ENCODE measurements at regions not wholly inside any gene's neighbourhood (a gene's known extent, or its start where the extent isn't known, plus 50 kb on each side); places are given as distances from the start of the nearest gene placed in this dataset.
"Not testable (repeated sequence)": the region's sequence is repeated elsewhere in the genome, so short reads cannot be mapped to it uniquely, and the experiment has no call there.

DNA sequence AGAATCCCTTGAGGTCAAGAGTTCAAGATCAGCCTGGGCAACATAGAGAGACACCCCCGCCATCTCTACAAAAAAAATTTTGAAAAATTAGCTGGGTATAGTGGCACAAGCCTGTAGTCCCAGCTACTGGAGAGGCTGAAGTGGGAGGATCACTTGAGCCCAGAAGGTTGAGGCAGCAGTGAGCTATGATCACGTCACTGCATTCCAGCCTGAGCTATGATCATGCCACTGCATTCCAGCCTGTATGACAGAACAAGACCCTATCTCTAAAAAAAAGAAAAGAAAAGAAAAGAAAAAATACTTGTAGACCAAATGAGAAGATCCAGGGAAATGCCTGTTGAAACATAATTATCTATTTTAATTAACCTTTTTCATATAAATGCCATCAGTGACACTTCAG is 93.8 kb upstream of the MDM1 start:
- no peak for DNase-seq

DNA sequence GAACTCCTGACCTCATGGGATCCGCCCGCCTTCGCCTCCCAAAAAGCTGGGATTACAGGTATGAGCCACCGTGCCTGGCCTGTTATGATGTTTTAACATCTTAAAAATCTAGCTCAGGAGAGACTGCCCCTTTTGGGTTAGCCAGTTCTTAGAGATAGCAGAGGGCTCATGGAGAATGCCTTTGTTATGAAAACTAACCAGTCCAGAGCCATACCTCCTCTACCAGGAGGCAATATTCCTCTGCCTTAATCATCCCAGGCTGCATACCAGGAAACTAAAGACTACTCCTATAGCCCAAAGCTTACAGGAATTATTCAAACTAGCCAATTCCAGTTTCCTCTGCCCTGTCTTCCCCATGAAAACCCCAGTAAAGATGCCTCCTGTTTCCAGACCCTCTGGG is 96.0 kb upstream of the MDM1 start:
- no peak for DNase-seq

DNA sequence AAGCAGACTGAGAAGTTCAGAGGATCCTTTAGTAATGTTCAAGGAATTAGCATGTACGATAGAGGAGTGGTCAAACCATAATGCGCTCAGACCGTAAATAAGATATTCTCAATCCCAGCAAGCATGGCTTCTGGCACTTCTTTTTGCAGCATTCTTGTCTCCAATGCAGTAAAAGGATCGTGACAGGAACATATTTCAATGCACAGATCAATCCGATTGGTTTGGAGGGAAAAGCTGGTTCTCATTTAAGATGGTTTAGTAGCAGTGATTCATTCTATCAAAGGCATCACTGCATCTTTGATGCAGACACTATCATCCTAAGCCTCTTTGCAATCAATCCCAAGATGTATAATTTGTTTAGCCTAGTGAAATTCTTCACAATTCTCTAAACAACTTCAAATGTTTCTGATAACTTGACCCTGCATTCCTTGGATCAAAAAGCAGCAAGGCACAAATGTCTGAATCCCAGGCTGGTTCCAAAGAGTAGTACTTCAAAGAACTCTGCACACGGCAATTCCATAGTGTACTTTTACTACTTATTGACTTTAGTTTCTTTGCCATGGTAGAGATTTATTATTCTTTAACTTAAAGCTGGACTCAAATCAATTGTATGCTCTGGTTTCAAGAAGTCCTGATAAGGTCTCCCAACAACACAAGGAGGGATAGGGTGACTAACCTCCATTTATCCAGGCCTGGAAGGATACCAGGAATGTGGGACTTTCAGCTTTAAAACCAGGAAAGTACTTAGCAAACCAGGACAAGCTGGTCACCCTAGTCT is 96.8 kb upstream of the MDM1 start:
- DNase-seq = no peak

DNA sequence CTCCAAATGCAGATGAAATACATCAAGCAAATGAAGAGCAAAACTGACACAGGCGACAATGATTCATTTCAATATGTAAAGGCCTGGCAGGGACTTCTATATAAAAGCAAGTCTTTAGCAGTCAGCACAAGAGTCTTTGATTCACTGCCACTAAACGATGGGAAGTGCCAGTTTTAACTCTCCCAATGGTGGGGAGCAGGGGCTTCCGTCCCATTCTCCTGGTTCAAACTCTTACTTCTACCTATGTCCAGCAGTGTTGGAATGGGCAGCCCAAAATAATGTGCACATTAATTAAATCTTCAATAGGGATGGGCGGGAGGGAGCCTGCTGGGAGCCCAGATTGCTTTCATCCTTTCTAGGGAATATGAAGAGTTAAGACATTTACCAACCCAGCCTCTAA is 97.5 kb upstream of the MDM1 start:
- no peak for DNase-seq

DNA sequence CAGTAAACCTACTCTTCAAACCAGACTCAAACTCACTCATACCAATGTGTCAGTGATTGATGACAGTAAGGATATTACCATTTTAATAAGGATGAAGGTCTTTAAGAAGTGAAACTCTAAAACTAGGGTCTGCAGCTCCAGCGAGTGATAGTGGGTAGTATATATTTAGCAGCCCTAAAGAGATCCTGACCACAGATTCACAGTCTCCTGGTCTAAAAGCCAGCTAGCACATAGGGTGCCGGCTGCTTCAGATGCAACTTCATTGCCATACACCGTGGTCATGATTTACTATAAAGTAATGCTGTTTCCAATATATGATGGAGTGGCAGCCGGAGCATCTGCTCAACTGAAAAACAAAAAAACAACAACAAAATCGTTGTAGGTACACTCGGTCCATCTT is 99.6 kb upstream of the MDM1 start:
- no peak for DNase-seq

DNA sequence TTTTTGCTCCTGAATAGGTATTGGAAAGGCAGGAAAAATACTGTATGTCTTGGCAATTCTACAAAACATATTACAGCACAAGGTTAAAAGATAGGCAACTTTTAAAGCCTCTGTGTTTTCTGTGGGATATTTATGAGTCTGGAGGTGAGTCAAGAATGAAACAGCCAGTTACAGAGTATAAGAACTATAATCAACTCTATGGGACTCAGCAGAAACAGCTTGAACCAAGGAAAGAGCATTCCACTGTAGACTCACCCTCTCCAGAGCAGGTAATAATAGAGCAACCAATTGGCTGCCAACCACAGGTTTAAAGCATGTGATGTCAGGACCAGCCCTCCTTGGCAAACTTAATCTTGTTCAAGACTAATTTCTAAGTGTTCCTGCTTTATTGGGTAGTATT is 100.5 kb upstream of the MDM1 start:
- no peak for DNase-seq

DNA sequence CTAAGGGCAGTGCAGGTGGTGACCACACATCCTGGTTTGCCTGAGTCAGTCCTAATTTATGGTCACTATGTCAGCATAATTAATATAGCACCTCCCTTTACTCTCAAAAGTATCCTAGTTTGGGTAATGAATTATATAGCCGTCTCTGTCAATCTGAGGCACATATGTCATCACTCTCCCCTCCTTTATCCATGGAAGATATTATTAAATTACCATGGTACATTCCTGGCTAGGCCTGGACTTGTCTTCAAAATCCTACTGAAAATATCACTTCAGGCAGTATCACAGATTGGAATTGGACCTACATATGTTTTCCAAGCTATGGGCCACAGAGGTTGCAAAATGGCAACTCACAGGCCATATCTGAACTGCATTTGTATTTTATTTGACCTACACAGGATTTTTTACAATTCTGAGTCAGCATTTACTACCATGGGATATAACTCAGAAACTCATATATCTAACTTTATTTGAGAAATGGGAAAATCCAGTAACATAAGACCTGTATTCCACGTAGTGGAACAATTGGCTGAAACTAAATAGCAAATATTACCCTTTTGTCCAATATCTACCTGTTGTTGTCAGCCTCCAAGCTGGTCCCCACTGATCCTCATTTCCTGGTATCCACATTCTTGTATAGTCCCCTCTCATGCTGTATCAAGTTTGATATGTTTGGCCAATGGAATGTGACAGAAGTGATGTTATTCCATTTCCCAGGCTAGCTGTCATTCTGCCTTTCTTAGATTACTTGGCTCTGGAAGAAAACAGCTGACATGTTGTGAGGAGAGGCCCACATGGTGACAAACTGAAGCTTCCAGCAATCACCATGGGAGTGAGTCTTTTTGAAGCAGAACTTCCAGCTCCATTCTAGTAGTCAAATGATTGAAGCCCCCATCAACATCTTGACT is 102.5 kb upstream of the MDM1 start:
- DNase-seq = no peak

DNA sequence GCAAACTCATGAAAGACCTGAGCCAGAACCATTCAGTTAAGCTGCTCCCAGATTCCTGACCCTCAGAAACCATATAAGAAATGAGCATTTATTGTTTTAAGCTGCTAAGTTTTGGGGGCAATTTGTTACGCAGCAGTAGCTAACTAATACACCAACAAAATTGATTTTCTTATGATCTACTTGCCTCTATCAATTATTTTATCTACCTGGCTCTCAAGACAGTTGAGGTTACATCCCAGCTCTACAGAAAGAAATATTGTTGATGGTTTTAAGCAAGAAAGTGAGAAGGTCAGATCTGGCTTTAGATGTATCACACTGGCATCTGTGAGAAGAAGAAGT is 103.1 kb upstream of the MDM1 start:
- DNase-seq = no peak

DNA sequence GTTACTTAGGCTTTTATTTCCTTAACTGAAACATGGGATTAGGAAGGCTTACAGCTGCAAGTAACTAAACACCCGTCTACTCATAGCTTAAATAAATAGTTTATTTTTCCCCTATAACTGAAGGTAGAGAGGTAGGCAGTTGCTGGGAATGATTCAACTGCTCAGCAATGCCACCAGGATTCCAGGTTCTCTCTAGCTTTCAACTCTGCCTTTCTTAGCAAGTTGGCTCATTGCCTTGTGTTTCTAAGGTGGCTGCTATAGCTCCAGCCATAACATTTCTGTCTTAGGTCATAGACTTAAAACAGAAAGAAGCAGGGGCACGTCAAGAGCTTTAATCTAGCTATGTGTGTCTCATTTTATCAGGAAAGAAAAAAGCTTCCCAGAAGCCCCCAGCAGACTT is 103.7 kb upstream of the MDM1 start:
- DNase-seq = no peak

DNA sequence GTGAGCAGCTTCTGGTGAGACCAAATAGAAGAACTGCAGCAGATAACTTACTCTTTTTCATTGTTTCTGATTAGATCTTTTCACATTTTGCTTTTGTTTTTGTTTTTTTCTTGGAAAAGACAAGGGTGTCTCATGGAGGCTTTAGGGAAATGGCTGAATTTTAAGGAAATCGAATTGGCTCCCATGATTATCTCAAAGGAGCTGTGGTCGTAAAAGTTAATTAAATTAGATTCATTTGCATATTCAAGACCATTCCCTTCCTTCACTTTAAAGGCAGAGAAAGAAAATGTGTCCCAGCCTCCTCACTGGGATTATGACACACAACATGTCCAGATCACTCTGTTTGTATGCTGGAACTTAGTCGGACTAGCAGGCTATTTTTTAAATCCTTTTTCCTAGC is 106.4 kb upstream of the MDM1 start:
- DNase-seq = no peak

DNA sequence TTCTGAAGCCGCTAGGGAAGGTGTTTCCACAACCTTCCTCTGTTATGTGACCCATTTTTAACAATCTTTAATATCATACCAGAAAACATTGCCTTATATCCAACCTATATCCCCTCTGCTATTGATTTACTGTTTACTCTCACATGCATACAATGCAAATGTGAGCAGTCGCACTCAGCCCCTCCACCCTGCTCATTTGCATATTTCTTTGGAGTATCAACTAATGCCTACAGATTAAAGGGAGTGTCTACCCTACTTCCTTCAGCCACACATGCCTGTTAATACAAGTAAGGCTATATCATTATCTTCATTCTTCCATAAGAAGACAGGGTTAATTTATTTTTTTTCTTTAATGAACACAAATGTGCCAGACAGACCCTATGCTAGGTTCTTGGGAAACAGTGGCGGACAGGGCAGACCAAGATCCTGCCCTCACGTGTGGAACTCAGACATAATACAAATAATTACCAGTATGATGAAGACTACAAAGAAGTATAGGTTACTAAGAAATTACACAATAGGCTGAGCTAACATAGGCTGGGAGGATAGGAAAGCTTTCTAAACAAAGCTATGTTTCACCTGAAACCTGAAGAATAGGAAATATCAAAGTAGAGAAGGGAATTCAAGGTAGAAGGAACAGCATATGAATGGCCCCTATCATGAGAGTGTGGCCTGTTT is 107.3 kb upstream of the MDM1 start:
- no peak for DNase-seq

DNA sequence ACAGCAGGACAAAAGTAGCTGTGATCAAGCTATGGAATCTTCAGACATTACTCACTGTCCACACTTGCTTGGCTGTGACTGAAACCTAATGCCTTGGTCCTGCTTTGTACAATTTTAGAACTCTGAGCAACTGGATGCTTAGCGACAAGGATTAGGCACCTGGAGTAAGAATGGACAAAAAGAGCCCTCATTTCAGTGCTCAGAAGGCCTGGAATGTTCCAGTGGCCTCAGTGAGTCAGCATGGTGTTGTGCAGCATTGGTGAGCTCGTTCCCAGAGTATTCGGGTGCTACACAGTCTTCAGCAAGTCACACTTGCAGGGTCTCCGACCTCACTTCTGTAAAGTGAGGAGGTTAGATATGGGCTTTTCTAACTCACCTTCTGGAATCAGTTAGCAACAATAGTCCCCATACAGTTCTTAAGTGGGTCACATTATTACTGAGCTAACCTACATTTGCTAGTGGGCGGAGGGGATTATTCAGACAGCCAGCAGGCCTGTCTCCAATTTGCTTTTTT is 108.0 kb upstream of the MDM1 start:
- no peak for DNase-seq

DNA sequence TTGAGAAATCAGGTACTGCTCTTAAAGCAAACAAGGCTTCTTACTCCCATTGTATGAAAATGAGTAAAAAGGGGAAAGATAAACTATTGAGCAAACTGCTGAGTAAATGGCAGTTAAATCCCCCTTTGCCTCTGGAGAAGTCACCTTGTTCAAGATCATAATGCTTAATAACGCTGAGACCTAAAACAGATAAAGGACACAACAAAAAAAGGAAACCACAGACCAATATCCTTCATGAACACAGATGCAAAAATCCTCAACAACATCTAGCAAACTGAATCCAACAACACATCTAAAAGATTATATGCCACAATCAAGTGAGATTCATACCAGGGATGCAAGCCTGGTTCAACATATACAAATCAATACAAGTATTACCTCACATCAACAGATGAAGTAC is 109.0 kb upstream of the MDM1 start:
- DNase-seq = no peak

DNA sequence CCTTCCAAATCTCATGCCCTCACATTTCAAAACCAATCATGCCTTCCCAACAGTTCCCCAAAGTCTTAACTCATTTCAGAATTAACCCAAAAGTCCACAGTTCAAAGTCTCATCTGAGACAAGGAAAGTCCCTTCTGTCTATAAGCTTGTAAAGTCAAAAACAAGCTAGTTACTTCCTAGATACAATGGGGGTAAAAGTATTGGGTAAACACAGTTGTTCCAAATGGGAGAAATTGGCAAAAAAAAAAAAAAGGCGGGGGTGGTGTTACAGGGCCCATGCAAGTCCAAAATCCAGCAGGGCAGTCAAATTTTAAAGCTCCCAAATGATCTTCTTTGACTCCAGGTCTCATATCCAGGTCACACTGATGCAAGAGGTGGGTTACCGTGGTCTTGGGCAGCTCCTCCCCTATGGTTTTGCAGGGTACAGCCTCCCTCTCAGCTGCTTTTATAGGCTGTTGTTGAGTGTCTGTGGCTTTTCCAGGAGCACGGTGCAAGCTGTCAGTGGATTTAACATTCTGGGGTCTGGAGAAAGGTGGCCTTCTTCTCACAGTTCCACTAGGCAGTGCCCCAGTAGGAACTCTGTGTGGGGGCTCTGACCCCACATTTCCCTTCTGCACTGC is 110.3 kb upstream of the MDM1 start:
- not testable (repeated sequence) for DNase-seq

DNA sequence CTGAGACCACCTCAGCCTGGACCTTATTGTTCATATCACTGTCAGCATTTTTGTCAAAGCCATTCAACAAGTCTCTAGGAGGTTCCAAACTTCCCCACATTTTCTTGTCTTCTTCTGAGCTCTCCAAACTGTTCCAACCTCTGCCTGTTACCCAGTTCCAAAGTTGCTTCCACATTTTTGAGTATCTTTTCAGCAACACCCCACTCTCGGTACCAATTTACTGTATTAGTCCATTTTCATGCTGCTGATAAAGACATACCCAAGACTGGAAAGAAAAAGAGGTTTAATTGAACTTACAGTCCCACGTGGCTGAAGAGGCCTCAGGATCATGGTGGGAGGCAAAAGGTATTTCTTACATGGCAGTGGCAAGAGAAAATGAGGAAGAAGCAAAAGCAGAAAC is 111.5 kb upstream of the MDM1 start:
- DNase-seq = not testable (repeated sequence)

DNA sequence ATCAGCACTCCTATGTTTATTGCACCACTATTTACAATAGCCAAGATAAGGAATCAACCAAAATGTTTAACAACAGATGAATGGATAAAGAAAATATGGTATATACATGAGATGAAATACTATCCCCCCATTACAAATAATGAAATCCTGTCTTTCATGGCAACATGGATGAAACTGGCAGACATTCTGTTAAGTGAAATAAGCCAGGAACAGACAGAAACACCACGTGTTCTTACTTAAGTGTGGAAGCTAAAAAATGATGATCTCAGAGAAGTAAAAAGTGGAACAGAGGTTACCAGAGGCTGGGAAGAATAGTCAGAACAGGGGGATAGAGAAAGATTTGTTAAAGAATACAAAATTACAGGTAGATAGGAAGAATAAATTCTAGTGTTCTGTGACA is 113.7 kb upstream of the MDM1 start:
- no peak for DNase-seq

DNA sequence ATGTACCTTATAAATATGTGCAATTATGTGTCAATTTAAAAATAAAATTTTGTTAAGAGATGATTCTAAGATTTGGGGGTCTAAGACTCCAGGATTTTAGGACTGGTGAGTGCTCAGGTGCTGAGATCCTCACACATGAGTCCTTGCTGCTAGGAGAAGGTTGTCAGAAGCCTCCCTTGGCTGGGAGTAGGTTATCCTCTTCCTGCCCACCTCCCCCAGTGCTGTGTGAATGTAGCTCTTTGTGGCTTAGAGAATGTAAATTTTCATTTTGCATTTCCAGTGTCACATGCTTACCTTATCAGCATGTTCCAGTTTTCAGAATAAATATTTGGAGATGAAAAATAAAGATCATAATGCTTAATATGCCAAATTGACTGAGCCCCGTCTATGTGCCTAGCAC is 114.2 kb upstream of the MDM1 start:
- no peak for DNase-seq

DNA sequence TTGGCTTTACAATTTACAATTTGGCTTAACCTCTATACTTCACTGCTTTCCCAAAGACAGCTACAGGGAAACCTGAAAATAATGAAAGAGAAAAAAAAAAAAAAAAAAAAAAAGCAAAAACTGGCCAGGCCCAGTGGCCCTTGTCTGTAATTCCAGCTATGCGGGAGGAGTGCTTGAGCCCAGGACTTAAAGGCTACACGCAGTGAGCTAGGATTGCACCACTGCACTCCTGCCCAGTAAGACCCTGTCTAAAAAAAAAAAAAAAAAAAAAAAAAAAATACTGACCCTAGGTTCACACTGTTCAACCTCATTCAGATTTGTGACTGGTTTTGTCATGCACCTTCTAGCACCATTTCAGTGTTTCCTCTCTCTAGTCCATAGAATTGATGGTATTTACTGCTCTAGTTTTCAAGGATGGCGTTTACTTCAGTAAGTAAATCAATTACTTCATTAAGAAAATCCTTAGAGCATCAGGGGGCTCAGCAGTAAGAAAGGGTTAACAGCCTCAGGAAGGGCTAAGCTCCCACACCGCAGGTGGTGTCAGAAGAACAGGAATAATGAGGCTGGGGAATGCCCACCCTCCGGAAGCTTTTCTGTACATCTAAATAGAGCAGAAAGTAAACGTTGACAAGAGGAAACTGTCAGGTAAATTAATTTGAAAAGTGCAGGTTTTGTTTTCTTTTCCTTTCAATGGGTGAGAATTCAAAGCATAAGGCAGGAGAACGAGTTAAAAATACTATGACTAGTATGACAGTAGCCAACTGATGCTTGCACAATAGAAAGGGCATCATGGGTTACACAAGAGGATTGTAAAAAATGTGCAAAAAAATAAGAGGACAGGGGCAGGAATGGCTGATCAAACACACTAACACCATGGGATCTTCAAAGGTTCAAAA is 115.0 kb upstream of the MDM1 start:
- DNase-seq = no peak

DNA sequence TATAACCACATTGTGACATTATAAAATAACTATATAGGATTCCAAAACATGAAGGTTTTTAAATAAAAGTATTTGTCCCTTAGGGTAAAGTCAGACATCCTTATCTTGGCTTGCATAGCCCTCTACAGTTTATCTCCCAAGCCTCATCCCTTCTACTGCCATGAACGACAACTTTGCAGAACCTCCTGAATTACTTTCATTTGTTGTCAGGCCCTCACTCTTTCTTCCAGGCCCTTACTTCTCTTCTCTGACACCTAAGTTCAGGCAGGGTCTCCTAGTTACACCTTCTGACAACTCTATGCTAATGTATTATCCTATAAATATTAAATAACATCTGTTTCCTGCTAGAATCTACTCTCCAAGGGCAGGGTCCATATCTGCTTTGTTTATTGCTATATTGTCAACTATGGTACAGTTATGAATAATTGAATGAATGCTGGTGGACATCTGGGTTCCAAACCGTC is 115.7 kb upstream of the MDM1 start:
- DNase-seq = no peak

DNA sequence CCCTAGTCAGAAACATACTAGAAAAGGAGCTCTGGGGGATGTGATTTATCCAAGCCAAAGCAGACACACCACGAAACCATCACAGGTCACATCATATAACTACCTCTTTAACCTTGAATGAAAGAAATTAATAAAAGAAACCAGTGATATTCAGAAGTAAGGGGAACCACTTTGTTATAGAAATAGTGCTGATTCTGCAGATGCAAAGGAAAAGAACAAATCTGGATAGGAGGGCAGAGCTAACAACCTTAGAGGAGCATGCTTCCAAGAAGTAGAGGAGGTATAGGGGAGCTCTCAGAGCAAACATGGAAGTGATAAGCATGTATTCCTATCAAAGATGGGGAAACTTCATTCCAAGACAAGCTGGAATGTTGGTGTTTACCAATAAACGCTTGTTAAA is 117.0 kb upstream of the MDM1 start:
- no peak for DNase-seq

DNA sequence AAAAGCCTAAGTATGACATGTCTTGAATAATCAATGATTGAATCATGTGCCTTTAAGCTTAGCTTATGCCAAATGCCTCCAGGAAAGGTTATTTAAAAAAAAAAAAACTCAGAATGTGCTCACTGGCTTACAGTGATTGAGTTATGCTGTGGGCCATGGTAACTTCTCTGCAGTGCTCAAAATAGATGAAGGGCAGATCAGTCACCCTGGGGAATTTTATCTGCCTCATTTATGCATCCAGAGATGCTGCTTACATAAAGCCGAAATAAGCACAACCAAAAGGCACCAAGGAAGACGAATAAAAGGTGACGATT is 118.7 kb upstream of the MDM1 start:
- DNase-seq = no peak

Measured in renal pelvis (tissue), 1 donor.